ENCODE measurements at regions not wholly inside any gene's neighbourhood (a gene's known extent, or its start where the extent isn't known, plus 50 kb on each side); places are given as distances from the start of the nearest gene placed in this dataset.
"Not testable (repeated sequence)": the region's sequence is repeated elsewhere in the genome, so short reads cannot be mapped to it uniquely, and the experiment has no call there.

- ChIA-PET POLR2A (no interaction called here), CTCF (interaction anchor here (1.0 kb wide), 1 partner anchor 9 kb away, joined by 4 read pairs; no protein-coding TSS in a partner anchor)
- Mint-ChIP-seq H3K9me3 (ENCODE audit: unreplicated experiment) (no peaks in the 10 kb centered on the region), H3K4me1 (ENCODE audit: insufficient read depth, unreplicated experiment) (peaks cover 6% of the 10 kb centered on the region), H3K27ac (ENCODE audit: low read depth, unreplicated experiment) (no peak overlapping the region), H3K4me3 (ENCODE audit: unreplicated experiment) (no peak overlapping the region), H3K36me3 (ENCODE audit: insufficient read depth, unreplicated experiment) (no peaks in the 10 kb centered on the region), H3K27me3 (ENCODE audit: insufficient read depth, unreplicated experiment) (no peaks in the 10 kb centered on the region)
- no peak for TF ChIP-seq CTCF (IDR thresholded peaks at IDR 0.05; ENCODE audit: unreplicated experiment)
- intact Hi-C loops (cut with micrococcal nuclease) = no loop called here
- DNase-seq (ENCODE audit: unreplicated experiment) = no peak
- BruUV-seq (replicated peaks) = no TSS peak
These were observed 553.8 kb upstream of the PTCHD4 start for GRCh38 chr6:48664826-48665225.

DNA sequence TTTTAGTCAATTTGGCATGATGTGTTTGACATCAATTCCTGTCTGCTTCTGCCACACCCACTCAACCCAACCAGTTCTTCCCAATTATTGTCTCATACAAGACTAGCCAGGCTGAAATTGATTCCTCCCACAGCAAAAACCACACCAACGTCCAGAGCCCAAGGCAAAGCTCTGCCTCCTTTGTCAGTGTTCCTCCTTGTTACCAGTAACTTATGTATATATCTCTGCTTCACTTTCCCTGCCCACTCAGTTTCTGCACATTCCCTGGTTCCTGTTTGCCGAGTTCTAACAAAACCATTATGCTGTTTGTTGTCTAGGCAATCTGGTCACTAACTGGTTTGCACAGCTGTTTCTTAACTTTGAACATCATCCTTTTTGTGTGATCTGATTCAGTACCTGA is 547.9 kb upstream of the PTCHD4 start:
- Mint-ChIP-seq H3K9me3 (ENCODE audit: unreplicated experiment) (no peaks in the 10 kb centered on the region), H3K27me3 (ENCODE audit: insufficient read depth, unreplicated experiment) (no peaks in the 10 kb centered on the region), H3K27ac (ENCODE audit: low read depth, unreplicated experiment) (no peak overlapping the region), H3K4me1 (ENCODE audit: insufficient read depth, unreplicated experiment) (no peaks in the 10 kb centered on the region), H3K4me3 (ENCODE audit: unreplicated experiment) (no peak overlapping the region), H3K36me3 (ENCODE audit: insufficient read depth, unreplicated experiment) (no peaks in the 10 kb centered on the region)
- no peak for DNase-seq (ENCODE audit: unreplicated experiment)
- intact Hi-C loops (cut with micrococcal nuclease) = no loop called here
- CTCF ChIA-PET = interaction anchor here (0.6 kb wide), 1 partner anchor 471 kb away, joined by 4 read pairs; no protein-coding TSS in a partner anchor
- POLR2A ChIA-PET = no interaction called here
- no peak for TF ChIP-seq CTCF (IDR thresholded peaks at IDR 0.05; ENCODE audit: unreplicated experiment)
- no TSS peak for BruUV-seq (replicated peaks)

DNA sequence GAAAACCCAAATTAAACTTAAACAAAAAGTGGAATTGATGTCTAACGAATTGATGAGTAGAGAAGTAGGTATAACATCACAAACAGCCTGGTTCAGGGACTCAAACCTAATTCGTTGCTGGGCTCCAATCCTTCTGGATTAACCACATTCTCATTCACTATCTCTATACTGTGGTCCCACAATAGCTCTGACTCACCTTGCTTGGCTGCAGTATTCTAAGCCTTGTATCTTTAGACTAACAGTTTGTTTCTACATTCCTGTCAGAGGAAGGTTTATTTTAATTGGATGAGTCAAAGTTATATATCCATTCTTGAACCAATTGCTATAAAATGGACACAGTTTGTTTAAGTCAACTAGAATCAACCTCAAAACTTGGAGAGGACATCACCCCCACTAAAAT is 530.5 kb upstream of the PTCHD4 start:
- TF ChIP-seq CTCF (IDR thresholded peaks at IDR 0.05; ENCODE audit: unreplicated experiment) = no peak
- H3K27ac Mint-ChIP-seq (ENCODE audit: low read depth, unreplicated experiment) = no peak overlapping the region
- no peaks in the 10 kb centered on the region for H3K36me3 Mint-ChIP-seq (ENCODE audit: insufficient read depth, unreplicated experiment)
- ChIA-PET CTCF (no interaction called here), POLR2A (no interaction called here)
- H3K4me3 Mint-ChIP-seq (ENCODE audit: unreplicated experiment) = no peak overlapping the region
- BruUV-seq (replicated peaks) = no TSS peak
- H3K27me3 Mint-ChIP-seq (ENCODE audit: insufficient read depth, unreplicated experiment) = no peaks in the 10 kb centered on the region
- DNase-seq (ENCODE audit: unreplicated experiment) = no peak
- intact Hi-C loops (cut with micrococcal nuclease) = no loop called here
- H3K9me3 Mint-ChIP-seq (ENCODE audit: unreplicated experiment) = peaks cover 15% of the 10 kb centered on the region
- H3K4me1 Mint-ChIP-seq (ENCODE audit: insufficient read depth, unreplicated experiment) = peaks cover 7% of the 10 kb centered on the region

DNA sequence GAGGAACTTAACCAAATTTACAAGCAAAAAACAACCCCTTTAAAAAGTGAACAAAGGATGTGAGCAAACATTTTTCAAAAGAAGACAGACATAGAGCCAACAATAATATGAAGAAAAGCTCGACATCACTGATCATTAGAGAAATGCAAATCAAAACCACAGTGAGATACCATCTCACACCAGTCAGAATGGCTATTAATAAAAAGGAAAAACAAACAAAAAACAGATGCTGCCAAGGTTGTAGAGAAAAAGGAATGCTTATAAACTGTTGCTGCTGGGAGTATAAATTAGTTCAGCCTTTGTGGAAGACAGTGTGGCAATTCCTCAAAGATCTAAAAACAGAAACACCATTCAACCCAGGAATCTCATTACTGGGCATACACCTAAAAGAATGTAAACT is 527.8 kb upstream of the PTCHD4 start:
- DNase-seq (ENCODE audit: unreplicated experiment); H3K36me3 Mint-ChIP-seq (ENCODE audit: insufficient read depth, unreplicated experiment); BruUV-seq (replicated peaks); H3K27ac Mint-ChIP-seq (ENCODE audit: low read depth, unreplicated experiment); H3K27me3 Mint-ChIP-seq (ENCODE audit: insufficient read depth, unreplicated experiment); H3K4me3 Mint-ChIP-seq (ENCODE audit: unreplicated experiment); intact Hi-C loops (cut with micrococcal nuclease); H3K4me1 Mint-ChIP-seq (ENCODE audit: insufficient read depth, unreplicated experiment): not testable (repeated sequence)
- POLR2A ChIA-PET = interaction anchor here (0.7 kb wide), 2 partner anchors 397 to 688 kb away, joined by 3 read pairs; no protein-coding TSS in a partner anchor
- CTCF ChIA-PET = interaction anchor here (0.6 kb wide), 1 partner anchor 22 kb away, joined by 3 read pairs; no protein-coding TSS in a partner anchor
- peaks cover 15% of the 10 kb centered on the region for H3K9me3 Mint-ChIP-seq (ENCODE audit: unreplicated experiment)

GRCh38 chr6:48630511-48630910 is 519.5 kb upstream of the PTCHD4 start:
- no peak for TF ChIP-seq CTCF (IDR thresholded peaks at IDR 0.05; ENCODE audit: unreplicated experiment)
- BruUV-seq (replicated peaks) = no TSS peak
- Mint-ChIP-seq H3K27ac (ENCODE audit: low read depth, unreplicated experiment) (no peak overlapping the region), H3K9me3 (ENCODE audit: unreplicated experiment) (no peaks in the 10 kb centered on the region), H3K27me3 (ENCODE audit: insufficient read depth, unreplicated experiment) (no peaks in the 10 kb centered on the region), H3K4me1 (ENCODE audit: insufficient read depth, unreplicated experiment) (no peaks in the 10 kb centered on the region), H3K36me3 (ENCODE audit: insufficient read depth, unreplicated experiment) (no peaks in the 10 kb centered on the region), H3K4me3 (ENCODE audit: unreplicated experiment) (no peak overlapping the region)
- ChIA-PET POLR2A (no interaction called here), CTCF (no interaction called here)
- intact Hi-C loops (cut with micrococcal nuclease) = no loop called here
- no peak for DNase-seq (ENCODE audit: unreplicated experiment)

Data from MCF 10A (cell line).